ENCODE measurements at regions not wholly inside any gene's neighbourhood (a gene's known extent, or its start where the extent isn't known, plus 50 kb on each side); places are given as distances from the start of the nearest gene placed in this dataset.

DNA sequence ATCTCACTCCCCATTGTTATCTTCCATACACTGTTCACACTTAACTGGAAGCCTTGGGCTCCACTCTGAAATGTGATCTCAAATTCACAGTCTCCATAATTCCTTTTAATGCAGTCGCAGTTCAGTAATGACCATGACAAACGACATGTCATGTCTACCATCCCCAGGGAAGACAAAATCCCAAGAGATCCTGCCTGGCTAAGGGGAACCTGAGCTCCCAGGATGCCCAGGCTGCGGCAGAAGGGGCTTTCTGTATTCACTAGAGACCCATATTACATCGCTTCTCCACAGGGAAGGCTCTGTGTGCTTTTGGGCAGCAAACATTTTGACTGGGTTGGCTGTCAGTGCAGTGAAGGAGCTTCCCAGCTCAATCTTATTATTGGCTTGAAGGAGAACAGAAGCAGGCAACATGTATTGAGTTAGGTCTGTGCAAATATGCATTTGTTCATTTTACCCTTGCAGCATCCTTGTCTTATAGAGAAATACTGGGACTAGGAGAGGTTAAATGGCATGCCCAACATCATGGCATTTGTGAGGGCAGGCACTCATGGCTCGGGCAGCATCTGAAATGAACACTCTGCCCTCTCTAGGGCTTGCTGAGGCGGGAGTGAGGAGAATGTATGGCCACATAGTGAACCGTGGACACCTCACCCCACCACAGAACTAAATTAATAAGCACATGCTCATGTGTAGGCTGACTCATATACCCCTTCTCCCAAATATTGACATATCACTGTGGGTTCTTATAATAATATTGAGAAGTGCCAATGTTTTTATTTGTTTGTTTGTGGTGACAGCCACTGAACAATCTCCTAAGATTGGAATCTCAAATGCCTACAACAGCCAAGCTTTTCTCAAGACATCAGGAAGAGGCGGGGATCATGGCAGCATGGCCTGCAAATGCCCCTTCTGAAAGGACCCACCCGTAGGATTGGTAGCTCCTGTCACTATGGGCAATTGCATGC is 141.6 kb upstream of the FOXB1 start:
- TF ChIP-seq, protein P1, sequence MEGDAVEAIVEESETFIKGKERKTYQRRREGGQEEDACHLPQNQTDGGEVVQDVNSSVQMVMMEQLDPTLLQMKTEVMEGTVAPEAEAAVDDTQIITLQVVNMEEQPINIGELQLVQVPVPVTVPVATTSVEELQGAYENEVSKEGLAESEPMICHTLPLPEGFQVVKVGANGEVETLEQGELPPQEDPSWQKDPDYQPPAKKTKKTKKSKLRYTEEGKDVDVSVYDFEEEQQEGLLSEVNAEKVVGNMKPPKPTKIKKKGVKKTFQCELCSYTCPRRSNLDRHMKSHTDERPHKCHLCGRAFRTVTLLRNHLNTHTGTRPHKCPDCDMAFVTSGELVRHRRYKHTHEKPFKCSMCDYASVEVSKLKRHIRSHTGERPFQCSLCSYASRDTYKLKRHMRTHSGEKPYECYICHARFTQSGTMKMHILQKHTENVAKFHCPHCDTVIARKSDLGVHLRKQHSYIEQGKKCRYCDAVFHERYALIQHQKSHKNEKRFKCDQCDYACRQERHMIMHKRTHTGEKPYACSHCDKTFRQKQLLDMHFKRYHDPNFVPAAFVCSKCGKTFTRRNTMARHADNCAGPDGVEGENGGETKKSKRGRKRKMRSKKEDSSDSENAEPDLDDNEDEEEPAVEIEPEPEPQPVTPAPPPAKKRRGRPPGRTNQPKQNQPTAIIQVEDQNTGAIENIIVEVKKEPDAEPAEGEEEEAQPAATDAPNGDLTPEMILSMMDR (IDR thresholded peaks at IDR 0.05): no peak
- ATAC-seq (ENCODE audit: low FRiP score): no peak

DNA sequence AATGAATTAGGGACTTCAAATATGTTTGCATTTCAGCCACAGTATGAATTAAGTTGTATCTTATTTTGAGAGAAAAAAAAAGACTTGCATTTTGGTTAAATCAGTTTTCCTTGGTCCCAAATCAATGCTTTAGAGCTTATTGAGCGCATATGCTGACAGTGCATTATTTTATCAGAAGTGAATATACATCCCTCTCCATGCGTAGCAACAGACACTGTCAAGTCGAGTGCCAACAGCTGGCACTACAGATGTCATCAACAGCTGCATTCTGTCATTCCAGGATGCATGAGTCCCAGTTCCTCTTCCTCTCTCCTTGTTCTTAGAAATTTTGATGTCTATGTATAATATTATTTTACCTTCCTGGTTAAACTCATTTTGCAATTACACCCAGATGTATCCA is 156.1 kb upstream of the FOXB1 start:
- TF ChIP-seq, protein P1 (IDR thresholded peaks at IDR 0.05): no peak
- ATAC-seq (ENCODE audit: low FRiP score) (no peak), DNase-seq (ENCODE audit: low spot score) (no peak)

More for the DNA sequence above, 141.6 kb upstream of the FOXB1 start:
- DNase-seq (ENCODE audit: low spot score): no peak

DNA sequence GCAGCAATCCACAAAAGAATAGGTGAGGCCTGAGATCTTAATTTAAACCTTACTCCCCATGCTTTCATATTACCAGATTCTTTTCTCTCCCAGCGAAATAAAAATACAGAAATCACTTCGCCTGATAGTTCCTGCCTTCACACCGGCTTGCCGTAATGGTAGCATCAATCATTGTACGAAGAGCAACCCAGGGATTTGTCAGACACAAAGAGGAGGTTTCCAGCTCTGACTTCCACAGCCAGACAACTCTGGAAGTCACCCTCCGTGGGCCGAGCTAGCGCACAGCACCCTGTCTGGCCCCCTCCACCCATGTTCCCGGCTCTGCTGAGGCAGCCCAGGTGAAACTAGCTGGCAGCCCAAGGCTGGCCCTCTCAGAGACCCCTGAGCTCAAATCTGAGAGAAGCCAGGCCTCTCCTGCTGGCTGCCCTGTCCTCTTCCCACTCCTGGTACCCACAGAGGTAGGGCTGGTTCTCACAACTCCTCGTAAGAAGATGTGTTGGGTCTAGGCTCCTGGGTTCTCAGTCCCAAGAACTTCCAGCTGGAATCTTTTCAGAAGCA is 156.9 kb upstream of the BNIP2 start:
- TF ChIP-seq, protein P1 (IDR thresholded peaks at IDR 0.05): no peak
- DNase-seq (ENCODE audit: low spot score) (no peak), ATAC-seq (ENCODE audit: low FRiP score) (no peak)

GRCh38 chr15:59843609-59844008 is 154.5 kb upstream of the BNIP2 start:
- no peak for ATAC-seq (ENCODE audit: low FRiP score)
- no peak for DNase-seq (ENCODE audit: low spot score)
- TF ChIP-seq, protein P1 (IDR thresholded peaks at IDR 0.05): no peak

DNA sequence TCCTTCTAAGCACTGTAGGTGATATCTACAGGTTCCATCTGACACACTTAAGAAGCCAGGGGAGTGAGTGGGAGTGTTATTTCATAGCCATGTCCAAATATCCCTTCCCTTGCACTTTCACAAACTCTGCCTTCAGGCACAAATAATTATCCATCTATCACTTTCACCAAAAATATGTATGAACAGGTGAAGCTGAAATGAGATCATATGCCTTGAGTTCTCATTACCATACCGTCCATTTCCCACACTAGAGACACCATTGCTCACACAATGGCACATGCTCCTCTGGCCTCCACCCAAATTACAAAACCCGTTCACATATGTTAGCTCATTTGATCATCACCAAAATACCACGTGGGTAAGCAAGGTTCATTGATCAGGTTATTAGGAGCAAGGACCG is 151.9 kb upstream of the BNIP2 start:
- no peak for ATAC-seq (ENCODE audit: low FRiP score)
- DNase-seq (ENCODE audit: low spot score): no peak

GRCh38 chr15:59839906-59840305 is 150.8 kb upstream of the BNIP2 start:
- ATAC-seq (ENCODE audit: low FRiP score): no peak
- TF ChIP-seq, protein P1 (IDR thresholded peaks at IDR 0.05): no peak
- no peak for DNase-seq (ENCODE audit: low spot score)

More for the DNA sequence above, 151.9 kb upstream of the BNIP2 start:
- TF ChIP-seq, protein P1 (IDR thresholded peaks at IDR 0.05): no peak
